Transverse colon (tissue), 3 donors: ENCODE measurements at regions not wholly inside any gene's neighbourhood (a gene's known extent, or its start where the extent isn't known, plus 50 kb on each side); places are given as distances from the start of the nearest gene placed in this dataset.

Source experiments
- EP300 ChIP-seq: sonication (generic); formaldehyde crosslinking; IDR thresholded peaks from one replicate; pipeline ENCODE4 v1.6.1; 2017; ENCODE audit warnings: antibody characterized with exemption, low read depth
- POLR2AphosphoS5 ChIP-seq, 3 donors: sonication (generic); formaldehyde crosslinking; IDR thresholded peaks; one replicate each; pipeline ENCODE4 v1.6.1; 2016; ENCODE audit warnings: antibody characterized with exemption in 3 of 3

GRCh38 chr3:168722091-168722490 lies 626.4 kb upstream of the GOLIM4 start:
- TF ChIP-seq POLR2AphosphoS5 (IDR thresholded peaks at IDR 0.05): no peak
- TF ChIP-seq EP300: no peak
